GM21515 (cell line): ENCODE measurements at regions not wholly inside any gene's neighbourhood (a gene's known extent, or its start where the extent isn't known, plus 50 kb on each side); places are given as distances from the start of the nearest gene placed in this dataset.

Experiments used
- ATAC-seq: cut with Tn5 transposase; IDR thresholded peaks from one replicate; pipeline ENCODE4 v1.9.1; 2021; ENCODE audit not compliant: unreplicated experiment

DNA sequence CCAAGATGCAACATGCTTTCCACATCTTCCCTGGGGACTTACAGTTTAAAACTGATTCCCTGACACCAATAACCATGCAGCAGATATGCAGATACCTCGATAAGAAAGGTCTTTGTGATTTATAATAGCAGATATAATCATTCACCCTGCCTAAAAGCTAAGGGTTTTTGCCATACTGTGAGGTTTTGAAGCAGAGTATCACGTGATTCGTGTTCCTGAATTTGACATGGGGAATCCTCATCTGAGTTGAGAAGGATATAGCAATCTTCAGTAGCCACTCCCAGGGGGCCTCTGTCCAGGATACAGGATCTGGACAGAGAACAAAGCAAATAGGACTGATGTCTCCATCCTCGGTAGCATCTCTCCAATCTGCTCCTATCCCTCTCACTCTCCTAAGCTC, 79.1 kb upstream of the SDK2 start:
- ATAC-seq = no peak

DNA sequence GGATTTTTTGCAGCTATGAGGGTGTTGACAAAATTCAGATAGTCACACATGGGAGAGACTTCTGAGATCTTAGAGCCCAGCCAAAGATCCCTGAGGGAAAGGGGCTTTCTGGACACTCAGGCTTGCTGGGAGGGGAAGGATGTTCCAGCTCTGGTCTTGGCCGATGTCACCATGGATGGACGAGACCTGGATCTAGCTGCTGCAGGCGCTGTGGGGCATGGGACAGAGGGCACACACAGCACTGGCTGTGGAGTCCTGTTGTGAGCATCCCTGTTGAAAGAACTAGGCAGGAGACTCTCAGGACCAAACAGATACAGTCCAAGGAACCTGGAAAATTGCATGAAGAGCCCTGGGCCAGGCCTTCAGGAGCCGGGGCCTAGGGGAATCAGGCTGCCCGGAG, 80.1 kb upstream of the SDK2 start:
- ATAC-seq = no peak

DNA sequence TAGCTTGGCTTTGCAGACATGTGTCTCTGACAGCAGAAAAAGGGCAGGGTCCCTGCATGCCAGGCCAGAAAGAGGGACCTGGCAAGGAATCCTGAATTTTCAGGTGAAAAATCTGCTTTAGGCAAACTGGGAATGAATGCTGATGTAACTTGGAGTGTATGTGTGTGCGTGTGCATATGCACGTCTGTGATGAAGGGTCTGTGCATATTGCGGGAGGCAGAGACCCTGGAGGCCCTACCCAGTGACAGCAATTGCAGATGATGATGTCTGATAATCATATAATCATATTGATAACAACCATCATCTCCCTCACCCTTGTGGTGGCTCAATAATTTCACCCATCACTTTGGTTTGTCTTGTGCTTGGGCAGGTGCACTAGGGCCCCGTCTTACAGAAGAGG, 80.7 kb upstream of the SDK2 start:
- ATAC-seq = no peak

DNA sequence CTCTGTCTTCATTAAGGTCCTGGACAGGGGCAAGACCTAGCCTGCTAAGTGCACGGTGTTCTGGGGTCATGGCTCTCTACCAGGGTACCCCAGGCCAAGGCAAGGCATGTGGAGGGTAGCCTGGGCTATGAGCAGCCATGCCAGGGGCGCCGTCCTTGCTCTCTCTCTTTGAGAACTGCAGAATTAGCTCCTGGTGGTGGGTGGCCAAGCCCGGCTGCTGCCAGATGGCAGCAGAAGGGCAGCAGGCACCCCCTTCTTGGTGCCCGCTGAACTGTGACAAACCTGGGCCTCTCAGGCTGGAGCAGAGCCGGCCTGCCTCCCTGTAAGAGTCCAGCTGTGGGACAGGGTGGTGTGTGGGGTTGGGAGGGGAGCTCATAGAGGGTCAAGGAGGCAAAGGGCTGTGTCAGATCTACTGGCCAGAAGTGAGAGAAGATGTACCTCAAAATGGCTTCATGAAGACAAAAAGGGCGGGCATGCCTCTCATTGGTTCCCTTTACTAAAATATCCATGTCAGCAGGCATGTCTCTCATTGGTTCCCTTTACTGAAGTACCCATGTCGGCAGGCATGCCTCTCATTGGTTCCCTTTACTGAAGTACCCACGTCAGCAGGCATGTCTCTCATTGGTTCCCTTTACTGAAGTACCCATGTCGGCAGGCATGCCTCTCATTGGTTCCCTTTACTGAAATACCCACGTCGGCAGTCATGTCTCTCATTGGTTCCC, 81.7 kb upstream of the SDK2 start:
- no peak for ATAC-seq

DNA sequence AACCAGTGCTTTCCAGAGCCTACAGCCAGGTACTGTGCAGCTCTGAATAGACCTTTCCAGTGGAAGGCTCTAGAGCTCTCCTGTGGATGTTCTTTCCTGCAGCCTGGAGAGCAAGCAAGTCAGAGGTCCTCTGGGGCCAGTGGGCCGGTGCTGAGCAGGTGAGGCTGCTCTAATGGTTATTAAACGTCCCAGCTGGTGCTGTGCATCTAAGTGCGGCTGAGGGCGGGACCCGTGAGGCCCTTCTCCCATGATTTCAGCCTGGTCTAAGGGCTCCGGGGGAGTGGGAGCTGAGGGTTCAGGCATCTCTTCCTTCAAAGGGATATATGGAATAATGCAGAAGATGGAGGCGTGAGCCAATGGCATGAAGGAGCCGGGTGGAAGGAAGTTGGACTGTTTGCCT, 83.7 kb upstream of the SDK2 start:
- ATAC-seq = no peak

DNA sequence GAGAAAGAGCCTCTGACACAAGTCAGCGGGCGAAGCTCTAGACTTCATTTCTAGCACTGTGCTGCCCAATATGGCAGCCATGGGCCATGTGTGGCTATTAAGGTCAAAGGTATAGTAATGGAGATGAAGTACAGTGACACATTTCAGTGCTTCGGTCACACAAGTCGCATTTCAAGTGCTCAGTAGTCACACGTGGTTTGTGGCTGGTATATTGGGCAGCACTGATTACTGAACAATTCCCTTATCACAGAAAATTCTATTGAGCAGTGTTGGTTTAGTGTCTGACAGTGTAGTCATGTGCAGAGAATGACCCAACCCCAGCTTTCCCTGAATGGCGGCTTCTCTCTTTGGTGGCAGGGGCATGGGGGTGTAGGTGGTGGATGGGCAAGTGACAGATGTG, 84.9 kb upstream of the SDK2 start:
- ATAC-seq = no peak

DNA sequence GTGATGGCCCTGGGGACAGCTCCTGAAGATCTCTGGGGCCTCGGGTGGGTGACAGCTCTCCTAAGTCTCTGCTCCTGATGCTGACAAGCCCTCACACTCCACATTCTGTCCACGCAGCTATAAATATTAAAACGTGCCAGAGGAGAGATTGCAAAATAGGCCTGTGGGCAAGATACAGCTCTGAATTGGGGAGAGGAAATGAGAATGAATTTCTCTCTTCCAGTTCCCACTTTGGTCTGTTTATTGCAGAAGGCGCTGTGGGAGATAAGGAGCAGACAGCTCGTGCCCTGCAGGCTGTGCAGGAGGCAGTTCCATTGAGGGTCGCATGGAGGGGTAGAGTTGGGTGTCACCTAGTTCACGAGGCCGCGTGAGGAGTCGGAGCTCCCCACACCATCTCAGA, 87.5 kb upstream of the SDK2 start:
- ATAC-seq = no peak

DNA sequence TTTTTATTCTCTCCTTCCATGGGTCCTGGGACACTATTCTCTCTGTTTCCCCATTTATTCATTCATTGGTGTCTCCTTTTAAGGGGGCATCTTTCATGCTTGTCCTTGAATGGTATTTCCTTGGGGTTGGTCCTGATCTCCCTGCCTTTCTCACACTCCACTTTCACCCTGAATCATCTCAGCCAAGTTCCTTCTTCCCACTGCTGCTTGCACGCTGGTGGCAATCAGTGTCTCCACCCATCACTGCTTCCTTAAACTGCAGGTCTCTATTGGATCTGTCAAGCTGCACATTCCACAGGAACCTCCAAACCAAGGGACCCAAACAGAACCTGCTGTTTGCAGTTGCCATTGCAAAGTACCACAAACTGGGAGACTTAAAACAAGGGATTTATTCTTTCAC, 89.3 kb upstream of the SDK2 start:
- no peak for ATAC-seq

DNA sequence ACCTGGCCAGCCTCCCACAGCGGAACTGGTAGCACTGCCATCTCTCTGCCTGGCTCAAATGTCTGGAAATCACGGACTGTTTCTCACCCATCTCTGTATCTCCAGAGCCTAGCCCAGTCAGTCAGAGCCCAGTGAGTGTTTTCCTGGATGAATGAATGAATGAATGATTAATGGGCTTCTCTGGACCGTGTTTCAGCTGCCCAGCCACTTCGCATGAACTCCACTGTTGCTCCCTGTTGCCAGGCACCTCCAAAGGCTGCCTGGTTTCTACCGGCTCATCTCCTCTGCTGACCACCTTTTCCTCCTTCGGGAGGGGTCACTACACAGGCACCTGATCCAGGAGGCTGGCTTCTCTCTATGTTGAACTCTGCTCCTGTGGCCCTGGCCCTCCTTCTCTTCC, 91.0 kb upstream of the SDK2 start:
- no peak for ATAC-seq

DNA sequence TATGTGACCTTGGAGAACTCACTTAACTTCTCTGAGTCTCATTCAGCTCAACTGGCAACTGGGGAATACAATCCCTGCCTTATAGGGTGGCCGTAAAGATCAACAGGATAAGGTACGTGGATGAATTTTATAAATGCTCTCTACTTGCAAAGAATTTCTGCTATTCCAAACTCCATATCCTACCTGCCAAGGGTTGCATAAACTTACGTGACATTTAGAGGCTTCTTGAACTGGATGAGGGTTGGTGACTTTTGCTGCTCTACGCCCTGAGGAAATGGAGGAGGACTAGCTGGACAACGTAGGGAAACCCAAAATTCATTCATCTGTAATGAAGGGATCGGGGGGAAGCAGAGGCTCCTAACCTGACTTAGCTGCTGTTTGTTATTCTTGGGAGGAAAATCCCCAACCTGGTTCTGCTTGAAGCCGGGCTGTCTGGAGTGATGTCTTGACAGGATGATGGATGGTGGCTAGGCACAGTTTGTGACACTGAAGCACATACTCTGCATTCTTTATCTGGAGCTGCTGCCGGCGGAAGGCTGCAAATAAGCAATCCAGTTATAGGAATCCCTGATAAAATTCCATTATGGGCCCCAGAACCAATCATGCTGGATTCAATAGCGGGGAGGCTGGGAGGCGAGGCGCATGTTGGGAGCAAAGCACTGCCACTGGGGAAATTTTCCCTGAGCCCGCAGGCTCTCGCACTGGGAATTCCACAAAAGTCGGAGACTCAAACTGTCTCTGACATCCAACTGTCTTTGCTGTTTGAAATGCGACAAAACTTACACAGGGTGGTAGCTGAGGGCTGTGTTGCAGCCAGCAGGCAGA, 94.7 kb upstream of the SDK2 start:
- no peak for ATAC-seq

DNA sequence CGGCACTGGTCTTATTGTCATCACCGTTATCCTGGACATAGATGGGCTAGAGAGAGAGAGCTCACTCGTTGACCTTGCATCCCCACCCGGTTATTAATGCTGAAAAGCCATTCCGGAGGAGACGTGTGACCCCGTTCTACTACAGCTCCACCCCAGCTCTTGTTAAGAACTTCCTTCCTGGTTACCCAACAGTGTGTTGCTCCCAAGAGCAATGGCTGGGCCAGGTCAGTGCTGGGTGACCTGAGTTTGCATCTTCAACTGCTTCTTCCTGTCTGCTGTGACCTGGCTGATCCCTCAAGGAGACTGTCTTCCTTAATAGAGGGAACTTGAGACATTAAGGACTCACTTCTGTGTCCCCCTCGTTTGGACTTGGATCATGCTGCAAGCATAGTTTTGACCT, 96.1 kb upstream of the SDK2 start:
- ATAC-seq = no peak

DNA sequence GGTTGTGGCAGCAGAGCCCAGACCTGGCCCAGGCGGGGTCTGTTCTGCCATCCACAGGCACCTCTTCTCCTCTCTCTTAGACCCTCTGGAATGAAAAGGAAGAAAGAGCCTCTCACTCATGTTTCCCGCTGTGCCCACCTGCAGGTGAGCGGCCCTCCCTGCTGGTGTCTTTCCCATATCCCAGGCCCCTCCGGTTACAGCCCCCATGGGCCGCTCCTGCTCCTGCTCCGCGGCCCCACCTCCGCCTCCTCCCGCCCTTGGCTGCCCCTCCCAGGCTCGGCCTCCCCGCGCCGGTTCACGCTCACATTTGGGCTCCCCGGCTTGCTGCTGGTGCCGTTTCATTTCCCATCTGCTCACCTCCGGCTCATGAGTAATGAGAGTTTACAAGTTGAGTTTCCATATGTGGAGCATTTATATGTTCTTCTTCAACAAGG, 98.7 kb upstream of the SDK2 start:
- no peak for ATAC-seq

DNA sequence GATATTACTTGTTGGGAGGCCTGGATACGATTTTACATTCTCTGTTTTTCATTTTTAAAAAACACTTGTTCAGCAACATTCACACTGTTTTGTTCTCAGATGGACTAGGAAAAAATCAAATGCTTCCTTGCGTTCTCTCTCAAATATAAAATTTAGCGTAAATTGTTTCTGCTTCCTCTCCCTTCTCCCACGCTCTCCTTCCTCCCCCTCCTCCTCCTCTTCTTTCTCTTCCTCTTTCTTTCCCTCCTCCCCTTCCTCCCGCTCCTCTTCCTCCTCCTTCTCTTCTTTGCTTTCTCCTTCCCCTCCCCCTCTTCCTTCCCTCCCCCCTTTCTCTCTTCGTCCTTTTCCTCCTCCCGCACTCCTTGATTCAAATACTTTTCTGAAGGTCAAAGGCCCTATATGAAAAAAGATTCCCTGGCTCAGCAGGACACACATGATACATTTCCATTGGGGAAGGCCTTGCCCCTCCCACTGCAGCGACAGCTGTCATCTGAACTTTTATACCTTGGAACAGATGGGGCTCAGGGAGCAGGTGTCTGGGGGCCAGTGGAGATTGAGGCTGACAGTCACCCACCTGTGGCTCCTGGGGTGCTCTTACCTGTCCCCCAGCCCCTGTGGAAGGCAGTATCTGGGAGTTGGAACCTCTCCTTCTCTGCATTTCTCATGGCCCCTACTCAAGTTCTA, 99.4 kb upstream of the SDK2 start:
- no peak for ATAC-seq

DNA sequence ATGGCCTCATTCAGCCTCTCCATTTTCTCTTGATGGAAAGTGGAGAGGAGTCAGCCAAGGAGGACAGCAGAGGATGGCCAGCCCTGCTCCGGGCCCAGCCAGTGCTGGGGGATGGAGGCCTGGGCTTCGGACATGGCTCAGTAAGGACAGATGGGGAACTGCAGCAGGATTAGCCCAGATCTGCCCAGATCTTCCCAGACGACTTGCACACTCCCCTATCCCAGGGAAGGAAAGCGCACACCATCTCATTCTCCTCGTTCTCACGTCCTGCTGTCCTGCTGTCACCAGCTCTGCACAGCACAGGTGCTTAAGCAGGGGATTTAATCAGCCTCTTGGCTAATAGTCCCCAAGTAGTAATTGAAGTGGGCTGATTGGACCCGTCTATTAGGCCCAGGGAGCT, 100.2 kb upstream of the SDK2 start:
- no peak for ATAC-seq

DNA sequence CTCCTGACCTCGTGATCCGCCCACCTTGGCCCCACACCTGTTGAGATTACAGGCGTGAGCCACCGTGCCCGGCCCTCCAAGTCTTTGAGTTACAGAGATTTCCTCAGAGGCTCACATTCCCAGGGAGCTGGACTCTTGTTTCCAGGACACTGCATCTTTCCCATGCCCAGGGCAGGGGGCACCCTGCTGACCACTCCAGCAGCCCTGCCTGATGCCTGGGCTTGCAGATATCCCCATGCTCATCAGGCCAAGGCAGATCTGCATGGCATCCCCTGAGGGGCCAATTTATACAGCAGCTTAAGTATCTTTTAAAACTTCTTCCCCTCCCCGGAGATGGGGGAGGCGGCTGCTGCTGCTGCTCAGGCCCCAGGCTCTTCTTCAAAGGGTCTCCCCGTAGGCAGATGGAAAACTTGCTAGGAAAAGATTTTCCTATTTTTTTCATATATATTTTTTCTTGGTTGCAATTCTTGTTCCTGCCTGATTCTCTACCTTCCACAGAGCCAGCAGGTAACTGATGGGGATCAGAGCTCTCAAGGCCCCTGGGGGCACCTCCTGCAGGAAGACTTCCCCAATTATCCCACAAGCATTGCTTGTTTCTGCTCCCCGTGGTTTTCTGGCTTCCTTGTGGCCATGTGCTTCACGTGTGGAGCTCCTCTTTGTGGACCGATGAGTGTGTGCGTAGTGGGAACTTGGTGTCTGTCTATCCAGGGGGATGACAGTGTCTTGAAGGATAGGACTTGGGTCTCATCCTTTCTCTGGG, 102.2 kb upstream of the SDK2 start:
- no peak for ATAC-seq

DNA sequence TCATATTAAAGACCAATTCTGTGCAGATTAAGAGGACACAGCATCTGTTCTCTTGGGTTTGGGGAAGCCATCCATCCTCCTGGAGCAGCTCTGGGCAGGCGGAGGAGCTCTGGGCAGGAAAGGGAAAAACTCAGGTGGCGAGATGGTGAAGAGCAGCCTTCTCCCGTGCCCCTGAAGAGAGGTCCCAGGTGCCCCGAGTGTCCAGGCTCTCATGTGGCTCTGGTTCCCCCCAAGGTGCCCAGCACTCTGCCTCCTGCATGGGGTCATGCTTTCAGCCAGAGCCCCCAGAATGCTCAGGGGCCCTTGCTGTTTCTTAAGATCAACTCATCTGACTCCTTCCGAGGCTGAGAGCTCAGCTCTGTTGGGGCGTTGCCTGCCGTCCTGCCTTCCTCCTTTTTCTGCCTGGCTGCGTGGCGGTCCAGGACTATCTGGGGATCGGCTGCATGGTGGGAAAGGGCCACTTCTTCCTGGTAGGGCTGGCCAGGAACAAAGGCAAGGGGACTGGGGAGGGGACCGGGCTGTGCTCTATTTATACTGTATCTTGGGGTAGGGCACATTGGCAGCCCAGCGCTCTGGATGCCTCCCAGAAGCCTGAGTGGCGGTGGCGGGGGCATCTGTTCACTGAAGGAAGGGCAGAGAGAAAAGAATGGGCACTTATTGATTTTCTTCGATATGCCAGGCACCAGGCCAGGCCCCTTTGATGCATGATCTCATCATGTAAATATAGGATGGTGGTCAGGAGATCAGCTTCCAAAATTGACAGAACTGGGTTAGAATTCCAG, 103.2 kb upstream of the SDK2 start:
- ATAC-seq = no peak

DNA sequence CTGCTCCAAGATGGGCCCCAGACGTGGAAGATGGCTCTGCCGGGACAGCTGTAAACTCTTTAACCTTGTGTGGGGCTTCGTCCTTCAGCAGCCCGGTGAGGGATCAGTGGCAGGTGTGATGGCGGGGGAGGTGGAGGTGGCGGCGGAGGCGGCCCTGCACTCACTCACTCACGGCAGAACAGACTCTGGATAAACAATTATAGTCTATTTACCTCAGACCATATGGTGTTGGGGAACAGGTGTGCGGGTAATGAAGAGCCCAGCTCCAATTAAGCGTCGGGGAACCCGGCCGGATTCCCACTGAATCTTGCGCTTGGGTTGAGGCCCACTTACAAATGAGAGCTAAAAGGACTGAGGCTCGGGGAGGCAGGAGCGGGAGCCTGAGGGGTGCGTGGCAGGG, 104.3 kb upstream of the SDK2 start:
- ATAC-seq = no peak

DNA sequence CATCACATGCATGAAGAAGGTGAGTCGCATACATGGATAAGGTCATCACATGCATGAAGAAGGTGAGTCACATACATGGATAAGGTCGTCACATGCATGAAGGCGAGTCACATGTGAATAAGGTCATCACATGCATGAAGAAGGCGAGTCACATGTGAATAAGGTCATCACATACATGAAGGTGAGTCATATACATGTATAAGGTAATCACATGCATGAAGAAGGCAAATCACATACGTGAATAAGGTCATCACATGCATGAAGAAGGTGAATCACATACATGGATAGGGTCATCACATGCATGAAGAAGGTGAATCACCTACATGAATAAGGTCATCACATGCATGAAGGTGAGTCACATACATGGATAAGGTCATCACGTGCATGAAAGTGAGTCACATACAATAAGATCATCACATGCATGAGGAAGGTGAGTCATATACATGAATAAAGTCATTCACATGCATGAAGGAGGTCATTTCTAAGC, 105.1 kb upstream of the SDK2 start:
- ATAC-seq = no peak

DNA sequence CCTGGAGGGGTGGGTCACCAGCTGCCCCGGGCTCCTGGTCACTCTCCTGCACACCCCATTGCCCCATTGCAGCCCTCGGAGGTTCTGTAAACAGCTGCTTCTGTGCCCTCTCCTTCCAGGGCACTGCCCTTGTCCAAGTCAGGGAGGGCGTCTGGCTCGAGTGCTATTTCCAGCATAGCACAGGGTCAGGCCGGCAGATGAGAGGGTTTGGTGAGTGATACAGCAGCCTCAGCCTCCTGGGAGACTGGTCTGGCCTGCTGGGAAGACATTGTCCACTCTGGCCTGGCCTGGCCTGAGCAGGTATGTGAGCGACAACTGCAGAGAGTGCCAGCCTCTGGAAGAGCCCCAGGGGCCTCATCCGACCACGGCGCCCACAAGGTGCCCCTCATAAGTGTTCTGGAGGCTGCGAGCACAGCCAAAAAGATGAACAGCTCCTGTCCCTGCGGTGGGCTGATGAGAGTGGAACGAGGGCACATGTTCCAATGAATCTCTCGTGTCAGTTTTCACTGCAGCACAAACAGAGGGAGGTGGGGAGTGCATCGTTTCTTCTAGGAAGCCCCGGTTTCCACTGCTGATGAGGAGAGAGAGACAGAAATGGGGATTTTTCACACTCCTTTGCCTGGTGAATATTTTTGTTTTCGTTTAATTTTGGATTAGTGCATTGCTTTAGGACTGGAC, 105.8 kb upstream of the SDK2 start:
- ATAC-seq = no peak

DNA sequence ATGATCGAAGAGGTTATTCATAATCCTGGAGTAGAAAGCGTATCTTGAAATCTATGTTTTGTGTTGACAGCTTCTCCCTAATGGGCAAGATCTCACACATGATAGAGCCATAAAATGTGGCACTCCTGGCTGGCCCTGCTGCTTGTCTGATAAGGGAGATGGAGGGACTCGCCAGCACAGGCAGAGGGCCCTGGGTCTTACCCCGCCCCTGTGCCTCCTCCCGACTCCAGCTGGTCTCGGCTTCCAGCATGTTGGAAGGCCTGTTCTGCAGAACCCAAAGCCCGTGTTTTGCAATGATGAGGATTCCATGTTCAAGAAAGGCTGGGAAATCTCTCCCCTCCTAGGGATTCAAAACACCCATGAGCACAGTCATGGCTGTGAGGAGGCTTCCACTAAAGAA, 106.7 kb upstream of the SDK2 start:
- ATAC-seq = no peak
